H9 (cell line): ENCODE measurements at regions not wholly inside any gene's neighbourhood (a gene's known extent, or its start where the extent isn't known, plus 50 kb on each side); places are given as distances from the start of the nearest gene placed in this dataset.

Experiments used
- DNase-seq: peaks from one replicate; pipeline ENCODE4 v3.0.0-alpha.2; 2017
- H2AFZ ChIP-seq: one replicate; pipeline ENCODE4 v1.6.1; 2013; ENCODE audit warnings: mild to moderate bottlenecking, low read length, control low read depth, moderate library complexity
- H2AK5ac ChIP-seq: 2 replicates; pipeline ENCODE4 v1.6.1; 2013; ENCODE audit warnings: low read length, control low read depth, mixed read lengths; ENCODE audit not compliant: insufficient read length
- H2BK120ac ChIP-seq: one replicate; pipeline ENCODE4 v1.6.1; 2013; ENCODE audit warnings: low read depth, mild to moderate bottlenecking, low read length, control low read depth, inconsistent platforms; ENCODE audit not compliant: poor library complexity, severe bottlenecking
- H2BK12ac ChIP-seq: 2 replicates; pipeline ENCODE4 v1.6.1; 2013; ENCODE audit warnings: low read length, control low read depth, mixed read lengths, low read depth; ENCODE audit not compliant: insufficient read length
- H2BK15ac ChIP-seq: 2 replicates; pipeline ENCODE4 v1.6.1; 2013; ENCODE audit warnings: low read depth, low read length, control low read depth
- H2BK20ac ChIP-seq: one replicate; pipeline ENCODE4 v1.6.1; 2013; ENCODE audit warnings: low read depth, mild to moderate bottlenecking, low read length, control low read depth, inconsistent platforms; ENCODE audit not compliant: poor library complexity, severe bottlenecking
- H2BK5ac ChIP-seq: 2 replicates; pipeline ENCODE4 v1.6.1; 2013; ENCODE audit warnings: low read length, control low read depth, mixed read lengths; ENCODE audit not compliant: insufficient read length
- H3K14ac ChIP-seq: 2 replicates; pipeline ENCODE4 v1.6.1; 2013; ENCODE audit warnings: low read length, control low read depth; ENCODE audit not compliant: insufficient read depth
- H3K18ac ChIP-seq: 2 replicates; pipeline ENCODE4 v1.6.1; 2013; ENCODE audit warnings: low read depth, mild to moderate bottlenecking, mixed read lengths, low read length, control low read depth; ENCODE audit not compliant: insufficient read length
- H3K23ac ChIP-seq: 2 replicates; pipeline ENCODE4 v1.6.1; 2013; ENCODE audit warnings: low read length, control low read depth, mixed read lengths, low read depth; ENCODE audit not compliant: insufficient read length
- H3K23me2 ChIP-seq: 2 replicates; pipeline ENCODE4 v1.6.1; 2013; ENCODE audit warnings: low read depth, mild to moderate bottlenecking, mixed read lengths, low read length, control low read depth; ENCODE audit not compliant: insufficient read length, poor library complexity, severe bottlenecking
- H3K27ac ChIP-seq: 2 replicates; pipeline ENCODE4 v1.5.1; 2013; ENCODE audit warnings: low read length, control low read depth, mixed read lengths, low read depth; ENCODE audit not compliant: insufficient read length
- H3K27me3 ChIP-seq: 2 replicates; pipeline ENCODE4 v1.6.1; 2013; ENCODE audit warnings: low read length, control low read depth, inconsistent platforms; ENCODE audit not compliant: insufficient read depth
- H3K4ac ChIP-seq: 2 replicates; pipeline ENCODE4 v1.6.1; 2013; ENCODE audit warnings: low read depth, mild to moderate bottlenecking, control low read depth, inconsistent platforms, low read length, moderate library complexity
- H3K4me1 ChIP-seq: 2 replicates; pipeline ENCODE4 v1.6.1; 2013; ENCODE audit warnings: low read length, control low read depth, inconsistent platforms; ENCODE audit not compliant: insufficient read depth
- H3K4me2 ChIP-seq: 2 replicates; pipeline ENCODE4 v1.6.1; 2013; ENCODE audit warnings: low read length, control low read depth, mixed read lengths; ENCODE audit not compliant: insufficient read length, insufficient read depth
- H3K56ac ChIP-seq: 2 replicates; pipeline ENCODE4 v1.6.1; 2013; ENCODE audit warnings: low read depth, mild to moderate bottlenecking, mixed read lengths, low read length, control low read depth; ENCODE audit not compliant: insufficient read length
- H3K79me1 ChIP-seq: 2 replicates; pipeline ENCODE4 v1.6.1; 2013; ENCODE audit warnings: low read depth, mild to moderate bottlenecking, moderate library complexity, low read length, control low read depth, inconsistent platforms; ENCODE audit not compliant: insufficient read depth, poor library complexity, severe bottlenecking
- H3K79me2 ChIP-seq: 2 replicates; pipeline ENCODE4 v1.6.1; 2013; ENCODE audit warnings: low read length, control low read depth, inconsistent platforms; ENCODE audit not compliant: insufficient read depth
- H3K9ac ChIP-seq: 2 replicates; pipeline ENCODE4 v1.6.1; 2013; ENCODE audit warnings: low read length, control low read depth, mixed read lengths; ENCODE audit not compliant: insufficient read length; ENCODE audit errors: extremely low read depth
- H3K9me3 ChIP-seq: one replicate; pipeline ENCODE4 v1.6.1; 2013; ENCODE audit warnings: low read depth, low read length, inconsistent platforms; ENCODE audit not compliant: control insufficient read depth
- H3T11ph ChIP-seq: one replicate; pipeline ENCODE4 v1.6.1; 2013; ENCODE audit warnings: mild to moderate bottlenecking, low read length, control low read depth, inconsistent platforms
- H4K20me1 ChIP-seq: one replicate; pipeline ENCODE4 v1.6.1; 2013; ENCODE audit not compliant: control insufficient read depth, insufficient read length, insufficient read depth
- H4K5ac ChIP-seq: 2 replicates; pipeline ENCODE4 v1.6.1; 2013; ENCODE audit warnings: low read depth, mild to moderate bottlenecking, mixed read lengths, low read length, control low read depth; ENCODE audit not compliant: insufficient read length
- H4K8ac ChIP-seq: replicated peaks from 2 replicates; pipeline ENCODE4 v1.6.1; 2013; ENCODE audit warnings: low read length, control low read depth, mixed read lengths, low read depth; ENCODE audit not compliant: insufficient read length
- H4K91ac ChIP-seq: 2 replicates; pipeline ENCODE4 v1.6.1; 2013; ENCODE audit warnings: low read depth, mild to moderate bottlenecking, moderate library complexity, mixed read lengths, low read length, control low read depth; ENCODE audit not compliant: insufficient read length
- H3K27ac Mint-ChIP-seq, 3 experiments: 2 replicates in 2 of 3; 3 replicates in 1 of 3; pipeline ENCODE4 v1.8.0; 2020 to 2021; ENCODE audit warnings: mixed read lengths in 3 of 3, mild to moderate bottlenecking in 1 of 3, moderate library complexity in 1 of 3
- H3K27me3 Mint-ChIP-seq: 2 replicates; pipeline ENCODE4 v1.8.0; 2021; ENCODE audit warnings: low read depth, mild to moderate bottlenecking, moderate library complexity, mixed read lengths
- H3K36me3 Mint-ChIP-seq, 3 experiments: 2 replicates in 2 of 3; 3 replicates in 1 of 3; pipeline ENCODE4 v1.8.0; 2020 to 2021; ENCODE audit warnings: low read depth in 3 of 3, mixed read lengths in 3 of 3; ENCODE audit not compliant: insufficient read depth in 1 of 3
- H3K4me1 Mint-ChIP-seq, 2 experiments: 2 replicates each; pipeline ENCODE4 v1.8.0; 2020; ENCODE audit warnings: mixed read lengths in 2 of 2
- H3K4me3 Mint-ChIP-seq, 2 experiments: 2 replicates in 1 of 2; 3 replicates in 1 of 2; pipeline ENCODE4 v1.8.0; 2020 to 2021; ENCODE audit warnings: mild to moderate bottlenecking in 2 of 2, mixed read lengths in 2 of 2, moderate library complexity in 1 of 2
- H3K9me3 Mint-ChIP-seq, 2 experiments: 2 replicates in 1 of 2; 3 replicates in 1 of 2; pipeline ENCODE4 v1.8.0; 2020; ENCODE audit warnings: mild to moderate bottlenecking in 2 of 2, mixed read lengths in 2 of 2, moderate library complexity in 1 of 2
- WGBS: extraction: QIAGEN DNeasy Blood & Tissue Kit; methylation state at CpG from one replicate; pipeline ENCODE4 v1.1.7; 2013; ENCODE audit warnings: missing lambda C conversion rate, low lambda C conversion rate, mixed read lengths; ENCODE audit not compliant: insufficient read length; ENCODE audit errors: extremely low coverage; 5-methylcytosine and 5-hydroxymethylcytosine counted together
- TF ChIP-seq, protein P1 (sequence below): fragments of 200-600 bp; sonication (generic); conservative IDR thresholded peaks from 3 replicates; pipeline ENCODE4 v1.8.0; 2021; ENCODE audit warnings: antibody characterized with exemption, mild to moderate bottlenecking

DNA sequence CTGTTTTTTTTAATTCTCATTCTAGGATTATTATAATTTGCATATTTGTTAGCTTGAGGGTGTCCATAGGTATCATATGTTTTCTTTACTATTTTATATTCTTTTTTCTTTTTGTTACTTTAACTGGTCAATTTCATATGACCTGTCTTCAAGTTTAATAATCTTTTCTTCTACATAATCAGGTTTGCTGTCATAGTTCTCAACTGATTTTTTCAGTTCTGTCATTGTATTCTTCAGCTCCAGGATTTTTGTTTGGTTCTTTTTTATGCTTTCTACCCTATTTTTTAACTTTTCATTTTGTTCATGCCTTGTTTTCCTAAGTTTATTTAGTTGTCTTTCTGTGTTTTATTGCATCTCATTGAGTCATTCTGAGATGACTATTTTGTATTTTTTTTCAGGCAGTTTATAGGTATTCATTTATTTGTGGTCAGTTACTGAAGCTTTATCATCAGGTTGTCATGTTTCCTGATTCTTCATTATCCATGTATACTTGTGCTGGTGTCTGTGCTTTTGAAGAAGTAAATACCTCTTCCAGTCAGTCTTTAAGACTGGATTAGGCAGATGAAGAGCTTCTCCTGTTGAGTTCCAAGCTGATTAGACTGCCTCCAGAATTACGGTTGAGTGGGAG is 220.3 kb upstream of the VEGFC start:
- Histone ChIP-seq H2BK12ac (no peak overlapping the region), H3K14ac (no peak overlapping the region), H3K4ac (no peak overlapping the region), H3K79me2 (no peaks in the 10 kb centered on the region), H3K27me3 (no peaks in the 10 kb centered on the region), H3K27ac (no peak overlapping the region), H3K9ac (no peak overlapping the region), H2AFZ (no peak overlapping the region), H3K18ac (no peak overlapping the region), H3K4me1 (no peaks in the 10 kb centered on the region), H4K91ac (no peak overlapping the region), H2BK20ac (no peak overlapping the region), H3K23ac (no peak overlapping the region), H3K79me1 (no peaks in the 10 kb centered on the region), H3K23me2 (no peaks in the 10 kb centered on the region), H3K56ac (no peak overlapping the region), H3T11ph (no peak overlapping the region), H4K5ac (no peak overlapping the region), H4K20me1 (no peaks in the 10 kb centered on the region), H2AK5ac (no peak overlapping the region), H2BK5ac (no peak overlapping the region), H2BK15ac (no peak overlapping the region), H3K9me3 (no peaks in the 10 kb centered on the region), H3K4me2 (no peak overlapping the region), H4K8ac (no peak overlapping the region), H2BK120ac (no peak overlapping the region)
- no peaks in the 10 kb centered on the region for H3K27me3 Mint-ChIP-seq
- H3K27ac Mint-ChIP-seq = no peak overlapping the region
- H3K4me1 Mint-ChIP-seq = no peaks in the 10 kb centered on the region
- no peaks in the 10 kb centered on the region; a peak in 1 of 7 replicates for H3K36me3 Mint-ChIP-seq
- TF ChIP-seq, protein P1, sequence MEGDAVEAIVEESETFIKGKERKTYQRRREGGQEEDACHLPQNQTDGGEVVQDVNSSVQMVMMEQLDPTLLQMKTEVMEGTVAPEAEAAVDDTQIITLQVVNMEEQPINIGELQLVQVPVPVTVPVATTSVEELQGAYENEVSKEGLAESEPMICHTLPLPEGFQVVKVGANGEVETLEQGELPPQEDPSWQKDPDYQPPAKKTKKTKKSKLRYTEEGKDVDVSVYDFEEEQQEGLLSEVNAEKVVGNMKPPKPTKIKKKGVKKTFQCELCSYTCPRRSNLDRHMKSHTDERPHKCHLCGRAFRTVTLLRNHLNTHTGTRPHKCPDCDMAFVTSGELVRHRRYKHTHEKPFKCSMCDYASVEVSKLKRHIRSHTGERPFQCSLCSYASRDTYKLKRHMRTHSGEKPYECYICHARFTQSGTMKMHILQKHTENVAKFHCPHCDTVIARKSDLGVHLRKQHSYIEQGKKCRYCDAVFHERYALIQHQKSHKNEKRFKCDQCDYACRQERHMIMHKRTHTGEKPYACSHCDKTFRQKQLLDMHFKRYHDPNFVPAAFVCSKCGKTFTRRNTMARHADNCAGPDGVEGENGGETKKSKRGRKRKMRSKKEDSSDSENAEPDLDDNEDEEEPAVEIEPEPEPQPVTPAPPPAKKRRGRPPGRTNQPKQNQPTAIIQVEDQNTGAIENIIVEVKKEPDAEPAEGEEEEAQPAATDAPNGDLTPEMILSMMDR = no peak
- 0 out of 5 replicates have a peak, but pooled peaks cover 0 to 3% of the 10 kb centered on the region in 2 experiments for H3K9me3 Mint-ChIP-seq
- DNase-seq = no peak
- no peak overlapping the region for H3K4me3 Mint-ChIP-seq
- no CpG with 5 or more reads among the region's 1 CpG for WGBS
